IMR-90 (cell line): ENCODE measurements at regions not wholly inside any gene's neighbourhood (a gene's known extent, or its start where the extent isn't known, plus 50 kb on each side); places are given as distances from the start of the nearest gene placed in this dataset.

Experiments
- ATAC-seq: fragments of 200-7000 bp; cut with Tn5 transposase; 2 replicates; pipeline ENCODE4 v1.9.1; 2020; ENCODE audit warnings: low read depth, mild to moderate bottlenecking, moderate library complexity
- BruUV-seq: library from RNA; stranded (reverse); fragments of 400-500 nt; replicated peaks from 2 replicates; lab custom pipeline; 2021; lab: Mats Ljungman, UMichigan
- CTCF ChIA-PET: fragments of 300-600 bp; formaldehyde crosslinking; extraction: SDS; loops from one replicate; lab custom pipeline; 2021; ENCODE audit warnings: antibody characterized with exemption; lab: Yijun Ruan, JAX
- POLR2A ChIA-PET: fragments of 300-600 bp; sonication (Branson Sonifier 250); formaldehyde crosslinking; loops from one replicate; lab custom pipeline; 2022; ENCODE audit warnings: antibody characterized with exemption; ENCODE audit not compliant: unreplicated experiment; lab: Charles Lee
- DNase-seq: peaks from one replicate; pipeline ENCODE4 v3.0.0; 2013
- H2AFZ ChIP-seq: replicated peaks from 2 replicates; pipeline ENCODE3; 2013; ENCODE audit warnings: low read length, mild to moderate bottlenecking; ENCODE audit not compliant: poor library complexity
- H2AK5ac ChIP-seq: 2 replicates; pipeline ENCODE4 v1.6.1; 2013; ENCODE audit warnings: low read depth, low read length, inconsistent platforms
- H2AK9ac ChIP-seq: replicated peaks from 2 replicates; pipeline ENCODE3; 2013; ENCODE audit warnings: mild to moderate bottlenecking, low read depth, low read length, moderate library complexity; ENCODE audit not compliant: poor library complexity
- H2BK120ac ChIP-seq: 2 replicates; pipeline ENCODE4 v1.6.1; 2013; ENCODE audit warnings: low read depth, low read length, inconsistent platforms
- H2BK15ac ChIP-seq: 3 replicates; pipeline ENCODE4 v1.6.1; 2013; ENCODE audit warnings: low read depth, low read length, inconsistent platforms
- H2BK20ac ChIP-seq: 2 replicates; pipeline ENCODE4 v1.6.1; 2013; ENCODE audit warnings: low read depth, mild to moderate bottlenecking, inconsistent platforms, low read length, moderate library complexity
- H2BK5ac ChIP-seq: 2 replicates; pipeline ENCODE4 v1.6.1; 2013; ENCODE audit warnings: mild to moderate bottlenecking, low read depth, low read length, inconsistent platforms; ENCODE audit not compliant: poor library complexity, severe bottlenecking
- H3K14ac ChIP-seq: replicated peaks from 2 replicates; pipeline ENCODE4 v1.6.1; 2013; ENCODE audit warnings: low read depth, low read length, inconsistent platforms
- H3K18ac ChIP-seq: 2 replicates; pipeline ENCODE4 v1.6.1; 2013; ENCODE audit warnings: low read depth, low read length, control low read depth
- H3K23ac ChIP-seq: 2 replicates; pipeline ENCODE4 v1.6.1; 2013; ENCODE audit warnings: low read depth, low read length, inconsistent platforms
- H3K27ac ChIP-seq: 2 replicates; pipeline ENCODE4 v1.5.1; 2013; ENCODE audit warnings: mild to moderate bottlenecking, control low read depth, low read length; ENCODE audit not compliant: insufficient read depth
- H3K27me3 ChIP-seq: 2 replicates; pipeline ENCODE4 v1.6.1; 2013; ENCODE audit warnings: low read length; ENCODE audit not compliant: control insufficient read depth, insufficient read depth
- H3K36me3 ChIP-seq: 2 replicates; pipeline ENCODE4 v1.6.1; 2013; ENCODE audit warnings: low read length, mixed read lengths; ENCODE audit not compliant: control insufficient read depth, insufficient read depth
- H3K4ac ChIP-seq: 2 replicates; pipeline ENCODE4 v1.6.1; 2013; ENCODE audit warnings: low read depth, low read length, inconsistent platforms
- H3K4me1 ChIP-seq: 2 replicates; pipeline ENCODE4 v1.6.1; 2013; ENCODE audit warnings: low read length, mixed read lengths; ENCODE audit not compliant: control insufficient read depth, insufficient read depth
- H3K4me2 ChIP-seq: 2 replicates; pipeline ENCODE4 v1.6.1; 2013; ENCODE audit warnings: low read depth, mild to moderate bottlenecking, control low read depth, low read length, moderate library complexity
- H3K4me3 ChIP-seq: 2 replicates; pipeline ENCODE4 v1.5.1; 2013; ENCODE audit warnings: low read depth, mild to moderate bottlenecking, control low read depth, low read length, moderate library complexity; ENCODE audit not compliant: insufficient read depth
- H3K56ac ChIP-seq: 2 replicates; pipeline ENCODE4 v1.6.1; 2013; ENCODE audit warnings: low read length, inconsistent platforms; ENCODE audit not compliant: insufficient read depth; ENCODE audit errors: extremely low read depth
- H3K79me1 ChIP-seq, 2 experiments: 2 replicates each; pipeline ENCODE4 v1.6.1; 2013; ENCODE audit warnings: low read length in 2 of 2, inconsistent platforms in 1 of 2, low read depth in 1 of 2
- H3K9ac ChIP-seq: 2 replicates; pipeline ENCODE4 v1.6.1; 2013; ENCODE audit warnings: low read depth, low read length, control low read depth
- H3K9me1 ChIP-seq: 2 replicates; pipeline ENCODE4 v1.6.1; 2013; ENCODE audit warnings: low read length, inconsistent platforms; ENCODE audit not compliant: insufficient read depth
- H3K9me3 ChIP-seq: 2 replicates; pipeline ENCODE4 v1.6.1; 2013; ENCODE audit warnings: low read length; ENCODE audit not compliant: control insufficient read depth, insufficient read depth
- H4K20me1 ChIP-seq: 2 replicates; pipeline ENCODE4 v1.6.1; 2013; ENCODE audit warnings: low read length, inconsistent platforms; ENCODE audit not compliant: insufficient read depth
- H4K5ac ChIP-seq: 2 replicates; pipeline ENCODE4 v1.6.1; 2013; ENCODE audit warnings: mild to moderate bottlenecking, low read depth, low read length, control low read depth
- H4K8ac ChIP-seq, 2 experiments: 2 replicates each; pipeline ENCODE4 v1.6.1; 2013; ENCODE audit warnings: low read depth in 2 of 2, low read length in 2 of 2, control low read depth in 1 of 2, inconsistent platforms in 1 of 2
- H4K91ac ChIP-seq: 2 replicates; pipeline ENCODE4 v1.6.1; 2013; ENCODE audit warnings: low read depth, low read length, inconsistent platforms; ENCODE audit not compliant: insufficient read depth
- MAZ ChIP-seq: IDR thresholded peaks from 2 replicates; pipeline ENCODE4 v1.6.1; 2012; ENCODE audit warnings: low read depth, mild to moderate bottlenecking, low read length, improper control_type of control experiment, moderate library complexity, borderline replicate concordance
- NFE2L2 ChIP-seq: fragments of 150-350 bp; IDR thresholded peaks from 2 replicates; pipeline ENCODE4 v1.6.1; 2016; ENCODE audit warnings: low read depth, mild to moderate bottlenecking, low read length
- WGBS, 2 experiments: methylation state at CpG; one replicate each; pipeline versions ENCODE4 v1.1.5 to v1.1.7; 2013; ENCODE audit warnings: missing lambda C conversion rate in 2 of 2; ENCODE audit not compliant: insufficient read length in 1 of 2; ENCODE audit errors: extremely low coverage in 2 of 2; 5-methylcytosine and 5-hydroxymethylcytosine counted together
- dilution Hi-C: fragments of 300-500 bp; cut with HindIII; formaldehyde crosslinking; loops from one replicate; pipeline ENCODE4 v1.14.3; 2018; ENCODE audit warnings: low sequenced_read_pairs; ENCODE audit not compliant: unreplicated experiment
- in situ Hi-C: fragments of 300-500 bp; cut with MboI; formaldehyde crosslinking; loops from 3 replicates; pipeline ENCODE4 v1.14.3; 2019; ENCODE audit warnings: low sequenced_read_pairs, inconsistent platforms, mixed read lengths
- intact Hi-C: fragments of 100-400 bp; cut with micrococcal nuclease; formaldehyde crosslinking; loops from 2 replicates; pipeline ENCODE4 v1.10.0; 2022
- TF ChIP-seq, protein P1 (sequence below): conservative IDR thresholded peaks from 2 replicates; pipeline ENCODE4 v1.5.1; 2012; ENCODE audit warnings: mild to moderate bottlenecking, low read depth, low read length, improper control_type of control experiment

DNA sequence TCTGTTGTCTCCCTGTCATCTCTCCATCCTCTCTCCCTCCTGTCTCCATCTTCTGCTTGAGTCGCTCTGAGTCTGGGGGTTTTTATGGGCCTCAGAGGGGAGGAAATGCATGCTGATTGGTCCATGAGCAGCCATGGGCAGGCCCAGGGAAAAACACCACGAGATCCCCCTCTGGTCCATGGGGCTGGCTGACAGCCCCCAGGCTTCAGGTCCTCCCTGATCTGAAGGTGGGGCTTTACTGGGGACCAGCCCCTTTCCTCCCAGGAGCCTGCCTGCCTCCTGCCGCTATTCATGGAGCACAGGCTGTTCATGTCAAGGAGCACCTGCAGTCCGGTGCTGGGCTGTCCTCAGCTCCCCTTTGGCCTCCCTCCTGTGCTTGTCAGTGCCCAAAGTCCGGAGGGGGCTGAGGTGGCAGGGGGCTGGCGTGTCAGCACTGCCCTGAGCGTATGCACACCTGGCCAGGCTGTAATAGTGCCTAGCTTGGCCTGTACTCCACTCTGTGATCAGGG is 59.6 kb upstream of the DLX2 start:
- no peak overlapping the region for H3K27ac ChIP-seq
- no peak overlapping the region for H4K8ac ChIP-seq
- no peaks in the 10 kb centered on the region for H3K79me1 ChIP-seq
- no TSS peak for BruUV-seq
- no peaks in the 10 kb centered on the region for H3K36me3 ChIP-seq
- dilution Hi-C loops, result no loop called here
- H3K27me3 ChIP-seq, result peaks cover 12% of the 10 kb centered on the region
- TF ChIP-seq, protein P1, sequence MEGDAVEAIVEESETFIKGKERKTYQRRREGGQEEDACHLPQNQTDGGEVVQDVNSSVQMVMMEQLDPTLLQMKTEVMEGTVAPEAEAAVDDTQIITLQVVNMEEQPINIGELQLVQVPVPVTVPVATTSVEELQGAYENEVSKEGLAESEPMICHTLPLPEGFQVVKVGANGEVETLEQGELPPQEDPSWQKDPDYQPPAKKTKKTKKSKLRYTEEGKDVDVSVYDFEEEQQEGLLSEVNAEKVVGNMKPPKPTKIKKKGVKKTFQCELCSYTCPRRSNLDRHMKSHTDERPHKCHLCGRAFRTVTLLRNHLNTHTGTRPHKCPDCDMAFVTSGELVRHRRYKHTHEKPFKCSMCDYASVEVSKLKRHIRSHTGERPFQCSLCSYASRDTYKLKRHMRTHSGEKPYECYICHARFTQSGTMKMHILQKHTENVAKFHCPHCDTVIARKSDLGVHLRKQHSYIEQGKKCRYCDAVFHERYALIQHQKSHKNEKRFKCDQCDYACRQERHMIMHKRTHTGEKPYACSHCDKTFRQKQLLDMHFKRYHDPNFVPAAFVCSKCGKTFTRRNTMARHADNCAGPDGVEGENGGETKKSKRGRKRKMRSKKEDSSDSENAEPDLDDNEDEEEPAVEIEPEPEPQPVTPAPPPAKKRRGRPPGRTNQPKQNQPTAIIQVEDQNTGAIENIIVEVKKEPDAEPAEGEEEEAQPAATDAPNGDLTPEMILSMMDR, result no peak
- no peak for TF ChIP-seq MAZ
- no peak for TF ChIP-seq NFE2L2
- intact Hi-C loops, result no loop called here
- H2AK9ac ChIP-seq, result no peak overlapping the region
- H2BK120ac ChIP-seq, result no peak overlapping the region
- H3K9me1 ChIP-seq, result no peaks in the 10 kb centered on the region
- no peak overlapping the region for H2BK20ac ChIP-seq
- ChIA-PET POLR2A (no interaction called here), CTCF (no interaction called here)
- H2AFZ ChIP-seq, result no peak overlapping the region
- no peak overlapping the region for H3K18ac ChIP-seq
- H4K91ac ChIP-seq, result no peak overlapping the region
- H3K4me3 ChIP-seq, result no peak overlapping the region
- H3K14ac ChIP-seq, result no peak overlapping the region
- H2BK5ac ChIP-seq, result no peak overlapping the region
- H4K5ac ChIP-seq, result no peak overlapping the region
- in situ Hi-C loops, result no loop called here
- H3K4ac ChIP-seq, result no peak overlapping the region
- H3K4me1 ChIP-seq, result no peaks in the 10 kb centered on the region
- no peak overlapping the region for H3K23ac ChIP-seq
- WGBS, 2 experiments, result 56% methylated on average over 4 of the region's 7 CpGs; no CpG with 5 or more reads in 1 of the 2 experiments
- no peak overlapping the region for H3K9ac ChIP-seq
- H2AK5ac ChIP-seq, result no peak overlapping the region
- peaks cover 6% of the 10 kb centered on the region for H3K9me3 ChIP-seq
- no peak overlapping the region for H3K56ac ChIP-seq
- DNase-seq, result no peak
- no peak overlapping the region for H3K4me2 ChIP-seq
- no peaks in the 10 kb centered on the region for H4K20me1 ChIP-seq
- no peak for ATAC-seq
- H2BK15ac ChIP-seq, result no peak overlapping the region
